Hepatocyte (in vitro differentiated cells): ENCODE measurements at regions not wholly inside any gene's neighbourhood (a gene's known extent, or its start where the extent isn't known, plus 50 kb on each side); places are given as distances from the start of the nearest gene placed in this dataset.
A peak's percentile ranks its signal among the peaks of the same experiment; 100 is the strongest.

Experiments used
- DNase-seq: peaks from one replicate; pipeline ENCODE4 v3.0.0-alpha.2; 2016; ENCODE audit warnings: low spot score
- H2AFZ ChIP-seq: fragments of 200-600 bp; sonication (generic); 2 replicates; pipeline ENCODE4 v1.6.0; 2016; ENCODE audit warnings: antibody characterized with exemption, mild to moderate bottlenecking
- H3K27ac ChIP-seq: fragments of 200-600 bp; sonication (generic); 2 replicates; pipeline ENCODE4 v1.5.1; 2016; ENCODE audit warnings: mild to moderate bottlenecking
- H3K27me3 ChIP-seq: fragments of 200-600 bp; sonication (generic); 2 replicates; pipeline ENCODE4 v1.6.1; 2016
- H3K36me3 ChIP-seq: fragments of 200-600 bp; sonication (generic); replicated peaks from 2 replicates; pipeline ENCODE4 v1.5.1; 2016; ENCODE audit warnings: low read depth; ENCODE audit not compliant: insufficient read depth
- H3K4me1 ChIP-seq: fragments of 200-600 bp; sonication (generic); 2 replicates; pipeline ENCODE4 v1.5.1; 2016; ENCODE audit warnings: mild to moderate bottlenecking, moderate library complexity; ENCODE audit not compliant: insufficient read depth
- H3K4me2 ChIP-seq: fragments of 200-600 bp; sonication (generic); 2 replicates; pipeline ENCODE4 v1.6.0; 2016
- H3K4me3 ChIP-seq: fragments of 200-600 bp; sonication (generic); 2 replicates; pipeline ENCODE4 v1.5.1; 2016; ENCODE audit warnings: mild to moderate bottlenecking
- H3K79me2 ChIP-seq: fragments of 200-600 bp; sonication (generic); 2 replicates; pipeline ENCODE4 v1.6.0; 2017; ENCODE audit warnings: mild to moderate bottlenecking
- H3K9me2 ChIP-seq: fragments of 200-600 bp; sonication (generic); replicated peaks from 2 replicates; pipeline ENCODE4 v1.6.0; 2017; ENCODE audit warnings: mild to moderate bottlenecking; ENCODE audit not compliant: insufficient read depth
- H3K9me3 ChIP-seq: fragments of 200-600 bp; sonication (generic); 2 replicates; pipeline ENCODE4 v1.5.1; 2016; ENCODE audit warnings: low read depth, mild to moderate bottlenecking
- H4K20me1 ChIP-seq: fragments of 200-600 bp; sonication (generic); 2 replicates; pipeline ENCODE4 v1.6.0; 2016; ENCODE audit warnings: mild to moderate bottlenecking; ENCODE audit not compliant: insufficient read depth, poor library complexity, severe bottlenecking
- EZH2 ChIP-seq: fragments of 200-600 bp; sonication (generic); IDR thresholded peaks from 2 replicates; pipeline ENCODE4 v1.6.1; 2016; ENCODE audit warnings: antibody characterized with exemption, mild to moderate bottlenecking, borderline replicate concordance
- EZH2phosphoT487 ChIP-seq: fragments of 200-600 bp; sonication (generic); IDR thresholded peaks from one replicate; pipeline ENCODE4 v1.6.1; 2018; ENCODE audit warnings: antibody characterized with exemption, mild to moderate bottlenecking, low read depth, moderate library complexity; ENCODE audit not compliant: unreplicated experiment, severe bottlenecking
- WGBS: methylation state at CpG from one replicate; pipeline ENCODE4 v1.1.6; 2016; ENCODE audit warnings: low lambda C conversion rate; ENCODE audit errors: missing lambda C conversion rate; 5-methylcytosine and 5-hydroxymethylcytosine counted together
- TF ChIP-seq, protein P1 (sequence below): fragments of 200-600 bp; sonication (generic); IDR thresholded peaks from 2 replicates; pipeline ENCODE4 v1.5.1; 2016; ENCODE audit warnings: antibody characterized with exemption, mild to moderate bottlenecking; ENCODE audit not compliant: poor library complexity

DNA sequence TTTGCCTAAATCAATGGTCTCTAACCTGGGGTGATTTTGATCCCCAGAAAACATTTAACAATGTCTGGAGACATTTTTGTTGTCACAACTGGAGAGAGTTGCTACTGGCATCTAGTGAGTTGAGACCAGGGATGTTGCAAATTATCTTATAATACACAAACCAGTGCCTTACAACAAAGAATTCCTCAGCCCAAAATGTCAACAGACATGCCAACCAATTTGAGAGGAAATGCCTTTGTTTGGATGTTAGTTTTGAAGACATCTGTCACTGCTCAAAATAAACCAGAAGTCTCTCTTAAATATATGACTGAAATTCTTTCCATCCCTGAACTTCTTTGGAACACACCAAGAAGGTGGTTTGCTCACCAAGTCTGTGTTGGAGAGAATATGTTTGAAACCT, 336.9 kb upstream of the ATP2B1 start:
- no peak for DNase-seq
- no peak for TF ChIP-seq EZH2phosphoT487
- Histone ChIP-seq H2AFZ (no peak overlapping the region), H3K4me3 (no peak overlapping the region), H3K9me3 (no peaks in the 10 kb centered on the region), H3K4me1 (no peaks in the 10 kb centered on the region), H3K4me2 (no peak overlapping the region), H3K9me2 (no peaks in the 10 kb centered on the region), H3K36me3 (no peaks in the 10 kb centered on the region), H3K27me3 (no peaks in the 10 kb centered on the region), H3K79me2 (no peaks in the 10 kb centered on the region), H4K20me1 (no peaks in the 10 kb centered on the region), H3K27ac (no peak overlapping the region)

DNA sequence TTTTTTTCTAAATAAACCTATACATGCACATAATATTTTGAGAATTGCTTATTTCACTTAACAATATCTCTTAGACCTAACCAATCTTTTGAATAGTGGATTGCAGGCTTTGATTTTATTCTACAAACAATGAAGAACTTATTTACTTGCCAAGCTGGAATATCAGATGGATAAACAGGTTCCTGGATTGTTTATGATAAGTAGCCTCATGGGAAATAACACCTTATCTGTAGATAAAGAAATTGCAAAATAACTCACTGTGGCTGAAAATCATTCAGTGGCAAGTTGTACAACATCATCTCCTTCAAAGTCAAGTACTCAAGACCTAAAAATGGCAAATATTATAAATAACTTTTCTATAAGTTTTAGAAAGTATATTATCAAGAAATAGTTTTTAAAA, 335.4 kb upstream of the ATP2B1 start:
- H3K9me2 ChIP-seq: no peaks in the 10 kb centered on the region
- DNase-seq: no peak
- no peaks in the 10 kb centered on the region for H3K27me3 ChIP-seq
- no peak for TF ChIP-seq EZH2
- TF ChIP-seq, protein P1, sequence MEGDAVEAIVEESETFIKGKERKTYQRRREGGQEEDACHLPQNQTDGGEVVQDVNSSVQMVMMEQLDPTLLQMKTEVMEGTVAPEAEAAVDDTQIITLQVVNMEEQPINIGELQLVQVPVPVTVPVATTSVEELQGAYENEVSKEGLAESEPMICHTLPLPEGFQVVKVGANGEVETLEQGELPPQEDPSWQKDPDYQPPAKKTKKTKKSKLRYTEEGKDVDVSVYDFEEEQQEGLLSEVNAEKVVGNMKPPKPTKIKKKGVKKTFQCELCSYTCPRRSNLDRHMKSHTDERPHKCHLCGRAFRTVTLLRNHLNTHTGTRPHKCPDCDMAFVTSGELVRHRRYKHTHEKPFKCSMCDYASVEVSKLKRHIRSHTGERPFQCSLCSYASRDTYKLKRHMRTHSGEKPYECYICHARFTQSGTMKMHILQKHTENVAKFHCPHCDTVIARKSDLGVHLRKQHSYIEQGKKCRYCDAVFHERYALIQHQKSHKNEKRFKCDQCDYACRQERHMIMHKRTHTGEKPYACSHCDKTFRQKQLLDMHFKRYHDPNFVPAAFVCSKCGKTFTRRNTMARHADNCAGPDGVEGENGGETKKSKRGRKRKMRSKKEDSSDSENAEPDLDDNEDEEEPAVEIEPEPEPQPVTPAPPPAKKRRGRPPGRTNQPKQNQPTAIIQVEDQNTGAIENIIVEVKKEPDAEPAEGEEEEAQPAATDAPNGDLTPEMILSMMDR: no peak
- TF ChIP-seq EZH2phosphoT487: no peak
- no peaks in the 10 kb centered on the region for H4K20me1 ChIP-seq
- no peaks in the 10 kb centered on the region for H3K4me1 ChIP-seq
- H2AFZ ChIP-seq: no peak overlapping the region
- H3K36me3 ChIP-seq: no peaks in the 10 kb centered on the region
- no peaks in the 10 kb centered on the region for H3K79me2 ChIP-seq
- H3K4me3 ChIP-seq: no peak overlapping the region
- no peak overlapping the region for H3K27ac ChIP-seq
- H3K4me2 ChIP-seq: no peak overlapping the region
- H3K9me3 ChIP-seq: no peaks in the 10 kb centered on the region

DNA sequence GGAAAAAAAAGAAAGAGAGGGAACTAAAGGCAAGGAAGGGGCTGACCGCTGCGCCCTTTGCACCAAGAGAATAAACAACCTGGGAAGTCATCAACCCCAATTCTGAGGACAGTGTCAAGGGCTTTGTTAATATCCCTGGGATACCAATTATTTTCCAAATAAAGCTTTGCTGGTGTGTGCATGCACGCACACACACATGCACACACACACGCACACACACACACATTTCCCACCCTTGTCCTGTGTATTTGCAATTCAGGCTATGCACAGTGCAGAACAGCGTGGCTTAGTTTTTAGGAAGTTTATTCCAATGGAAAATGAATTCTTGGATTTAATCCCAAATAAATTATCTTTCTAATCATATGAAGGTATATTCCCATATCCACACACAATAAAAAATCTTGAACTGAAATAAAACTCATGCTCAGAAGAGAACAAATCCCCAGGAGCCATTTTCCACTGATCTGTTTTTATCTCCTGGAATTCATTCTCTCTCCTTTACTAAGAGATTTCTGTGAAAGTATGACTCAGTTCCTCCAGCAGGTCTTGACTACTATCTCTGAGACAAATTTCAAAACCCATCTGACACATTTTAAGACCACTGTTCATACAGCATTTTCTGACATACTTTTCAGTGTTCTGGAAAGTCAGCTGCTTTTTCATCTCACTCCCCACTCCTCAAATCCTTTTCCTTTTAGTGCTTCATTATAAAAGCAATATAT, 334.4 kb upstream of the ATP2B1 start:
- H3K27ac ChIP-seq: no peak overlapping the region
- H3K4me2 ChIP-seq: no peak overlapping the region
- TF ChIP-seq, protein P1: no peak
- TF ChIP-seq EZH2 (no peak), EZH2phosphoT487 (no peak)
- no peaks in the 10 kb centered on the region for H3K79me2 ChIP-seq
- WGBS: 94% methylated on average over 5 of the region's 5 CpGs
- H3K4me3 ChIP-seq: no peak overlapping the region
- no peaks in the 10 kb centered on the region for H3K4me1 ChIP-seq
- peak; percentile 20 for DNase-seq
- H4K20me1 ChIP-seq: no peaks in the 10 kb centered on the region
- H3K27me3 ChIP-seq: no peaks in the 10 kb centered on the region
- no peaks in the 10 kb centered on the region for H3K9me2 ChIP-seq
- H3K9me3 ChIP-seq: no peaks in the 10 kb centered on the region
- no peak overlapping the region for H2AFZ ChIP-seq
- H3K36me3 ChIP-seq: no peaks in the 10 kb centered on the region

DNA sequence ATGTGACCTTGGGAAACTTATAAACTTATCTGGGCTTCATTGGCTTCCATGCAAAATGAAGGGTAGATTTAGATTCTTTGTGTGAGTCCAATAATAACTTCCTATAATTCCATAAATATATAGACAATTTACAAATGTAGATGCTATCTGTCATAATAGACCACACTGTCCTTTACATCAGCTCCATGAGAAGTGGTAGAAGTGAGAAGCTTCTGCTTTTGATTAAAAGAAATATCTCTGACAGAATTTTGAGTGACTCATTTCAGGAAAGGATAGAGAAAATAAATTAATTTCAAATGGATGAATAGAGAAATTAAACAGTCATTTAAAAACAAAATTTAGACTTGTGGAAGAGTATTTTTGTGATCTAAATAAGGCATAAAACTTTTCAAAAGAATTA, 329.7 kb upstream of the ATP2B1 start:
- no peaks in the 10 kb centered on the region for H3K27me3 ChIP-seq
- TF ChIP-seq EZH2phosphoT487 (no peak), EZH2 (no peak)
- TF ChIP-seq, protein P1: no peak
- no peaks in the 10 kb centered on the region for H3K9me3 ChIP-seq
- H3K9me2 ChIP-seq: no peaks in the 10 kb centered on the region
- no peaks in the 10 kb centered on the region for H3K4me1 ChIP-seq
- H4K20me1 ChIP-seq: no peaks in the 10 kb centered on the region
- DNase-seq: no peak
- no peak overlapping the region for H3K4me2 ChIP-seq
- no peak overlapping the region for H2AFZ ChIP-seq
- no peak overlapping the region for H3K4me3 ChIP-seq
- no peaks in the 10 kb centered on the region for H3K36me3 ChIP-seq
- no peaks in the 10 kb centered on the region for H3K79me2 ChIP-seq
- no peak overlapping the region for H3K27ac ChIP-seq
